ENCODE measurements at regions not wholly inside any gene's neighbourhood (a gene's known extent, or its start where the extent isn't known, plus 50 kb on each side); places are given as distances from the start of the nearest gene placed in this dataset.

GRCh38 chr7:50206453-50207250, 97.9 kb upstream of the IKZF1 start:
- TF ChIP-seq CTCF (IDR thresholded peaks at IDR 0.05; ENCODE audit: low read depth, low read length, poor library complexity, severe bottlenecking) (no peak), EZH2phosphoT487 (IDR thresholded peaks at IDR 0.05; ENCODE audit: borderline replicate concordance, low read length) (no peak)
